HL-60 (cell line): ENCODE measurements at regions not wholly inside any gene's neighbourhood (a gene's known extent, or its start where the extent isn't known, plus 50 kb on each side); places are given as distances from the start of the nearest gene placed in this dataset.

Source experiments
- DNase-seq, 2 experiments: peaks; one replicate each; pipeline ENCODE4 v3.0.0-alpha.2; 2010 to 2020; ENCODE audit warnings: low read depth in 1 of 2, low spot score in 1 of 2
- H3K27ac ChIP-seq: fragments of 250-450 bp; sonication (Bioruptor Pico); replicated peaks from 2 replicates; pipeline ENCODE4 v1.5.1; 2020; ENCODE audit warnings: mild to moderate bottlenecking, moderate library complexity
- H3K27me3 ChIP-seq: fragments of 250-450 bp; sonication (Bioruptor Pico); 2 replicates; pipeline ENCODE4 v1.5.1; 2021; ENCODE audit warnings: mild to moderate bottlenecking, moderate library complexity; ENCODE audit not compliant: insufficient read depth, poor library complexity, severe bottlenecking
- H3K4me3 ChIP-seq: replicated peaks from 2 replicates; pipeline ENCODE4 v1.5.1; 2011; ENCODE audit warnings: mild to moderate bottlenecking, control low read depth, low read length; ENCODE audit not compliant: insufficient read depth
- GABPA ChIP-seq: IDR thresholded peaks from 2 replicates; pipeline ENCODE4 v1.6.1; 2012; ENCODE audit warnings: low read depth
- POLR2AphosphoS5 ChIP-seq: IDR thresholded peaks from 2 replicates; pipeline ENCODE4 v1.6.1; 2012; ENCODE audit warnings: low read depth
- SPI1 ChIP-seq: IDR thresholded peaks from 2 replicates; pipeline ENCODE4 v1.6.1; 2012; ENCODE audit warnings: low read depth, mild to moderate bottlenecking, borderline replicate concordance
- TF ChIP-seq, protein P1 (sequence below): IDR thresholded peaks from 2 replicates; pipeline ENCODE4 v1.6.1; 2012; ENCODE audit warnings: low read depth; ENCODE audit not compliant: insufficient replicate concordance
- TF ChIP-seq, protein P2 (sequence below): IDR thresholded peaks from one replicate; pipeline ENCODE4 v1.5.1; 2011; ENCODE audit warnings: low read length, control low read depth, inconsistent platforms; ENCODE audit not compliant: insufficient read depth

DNA sequence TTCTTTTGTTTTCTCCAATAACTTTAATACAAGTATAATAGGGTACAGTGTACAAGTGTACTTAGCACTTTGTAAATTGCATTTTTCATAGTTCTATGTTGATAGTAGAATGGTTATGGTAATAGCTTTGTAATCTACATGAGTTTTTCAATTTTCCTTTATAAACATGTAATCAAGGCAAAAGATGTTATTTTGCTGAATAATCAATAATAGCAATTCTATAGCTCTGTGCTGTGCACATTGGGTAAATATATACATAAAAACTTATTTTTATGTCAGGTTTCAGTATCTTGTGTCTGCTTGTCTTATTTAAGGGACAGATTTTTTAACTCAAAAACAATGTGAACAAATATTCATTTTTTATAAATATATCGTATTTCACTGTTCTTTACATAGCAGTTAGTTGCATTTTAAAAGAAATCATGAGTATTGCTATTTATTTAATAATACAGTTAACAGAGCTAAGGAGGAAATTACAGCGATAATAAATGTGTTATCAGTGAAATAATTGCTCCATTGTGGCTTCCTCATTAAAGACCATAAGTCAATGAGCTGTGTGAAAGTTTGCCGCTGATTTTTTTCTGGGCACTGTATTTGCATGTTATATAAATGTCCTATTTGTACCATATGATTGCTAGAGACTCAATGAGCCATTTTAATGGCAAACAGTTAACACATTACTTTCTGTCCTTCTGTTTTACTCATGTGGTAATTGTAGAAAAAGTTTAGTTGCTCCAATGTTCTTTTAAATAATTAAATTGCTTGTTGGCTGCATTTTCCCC, 214.6 kb upstream of the STAC start:
- Histone ChIP-seq H3K27me3 (no peaks in the 10 kb centered on the region), H3K27ac (no peak overlapping the region), H3K4me3 (no peak overlapping the region)
- DNase-seq, result no peak
- no peak for TF ChIP-seq SPI1
- TF ChIP-seq GABPA, result no peak
- TF ChIP-seq, protein P1, sequence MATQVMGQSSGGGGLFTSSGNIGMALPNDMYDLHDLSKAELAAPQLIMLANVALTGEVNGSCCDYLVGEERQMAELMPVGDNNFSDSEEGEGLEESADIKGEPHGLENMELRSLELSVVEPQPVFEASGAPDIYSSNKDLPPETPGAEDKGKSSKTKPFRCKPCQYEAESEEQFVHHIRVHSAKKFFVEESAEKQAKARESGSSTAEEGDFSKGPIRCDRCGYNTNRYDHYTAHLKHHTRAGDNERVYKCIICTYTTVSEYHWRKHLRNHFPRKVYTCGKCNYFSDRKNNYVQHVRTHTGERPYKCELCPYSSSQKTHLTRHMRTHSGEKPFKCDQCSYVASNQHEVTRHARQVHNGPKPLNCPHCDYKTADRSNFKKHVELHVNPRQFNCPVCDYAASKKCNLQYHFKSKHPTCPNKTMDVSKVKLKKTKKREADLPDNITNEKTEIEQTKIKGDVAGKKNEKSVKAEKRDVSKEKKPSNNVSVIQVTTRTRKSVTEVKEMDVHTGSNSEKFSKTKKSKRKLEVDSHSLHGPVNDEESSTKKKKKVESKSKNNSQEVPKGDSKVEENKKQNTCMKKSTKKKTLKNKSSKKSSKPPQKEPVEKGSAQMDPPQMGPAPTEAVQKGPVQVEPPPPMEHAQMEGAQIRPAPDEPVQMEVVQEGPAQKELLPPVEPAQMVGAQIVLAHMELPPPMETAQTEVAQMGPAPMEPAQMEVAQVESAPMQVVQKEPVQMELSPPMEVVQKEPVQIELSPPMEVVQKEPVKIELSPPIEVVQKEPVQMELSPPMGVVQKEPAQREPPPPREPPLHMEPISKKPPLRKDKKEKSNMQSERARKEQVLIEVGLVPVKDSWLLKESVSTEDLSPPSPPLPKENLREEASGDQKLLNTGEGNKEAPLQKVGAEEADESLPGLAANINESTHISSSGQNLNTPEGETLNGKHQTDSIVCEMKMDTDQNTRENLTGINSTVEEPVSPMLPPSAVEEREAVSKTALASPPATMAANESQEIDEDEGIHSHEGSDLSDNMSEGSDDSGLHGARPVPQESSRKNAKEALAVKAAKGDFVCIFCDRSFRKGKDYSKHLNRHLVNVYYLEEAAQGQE, result no peak
- TF ChIP-seq POLR2AphosphoS5, result no peak
- TF ChIP-seq, protein P2, sequence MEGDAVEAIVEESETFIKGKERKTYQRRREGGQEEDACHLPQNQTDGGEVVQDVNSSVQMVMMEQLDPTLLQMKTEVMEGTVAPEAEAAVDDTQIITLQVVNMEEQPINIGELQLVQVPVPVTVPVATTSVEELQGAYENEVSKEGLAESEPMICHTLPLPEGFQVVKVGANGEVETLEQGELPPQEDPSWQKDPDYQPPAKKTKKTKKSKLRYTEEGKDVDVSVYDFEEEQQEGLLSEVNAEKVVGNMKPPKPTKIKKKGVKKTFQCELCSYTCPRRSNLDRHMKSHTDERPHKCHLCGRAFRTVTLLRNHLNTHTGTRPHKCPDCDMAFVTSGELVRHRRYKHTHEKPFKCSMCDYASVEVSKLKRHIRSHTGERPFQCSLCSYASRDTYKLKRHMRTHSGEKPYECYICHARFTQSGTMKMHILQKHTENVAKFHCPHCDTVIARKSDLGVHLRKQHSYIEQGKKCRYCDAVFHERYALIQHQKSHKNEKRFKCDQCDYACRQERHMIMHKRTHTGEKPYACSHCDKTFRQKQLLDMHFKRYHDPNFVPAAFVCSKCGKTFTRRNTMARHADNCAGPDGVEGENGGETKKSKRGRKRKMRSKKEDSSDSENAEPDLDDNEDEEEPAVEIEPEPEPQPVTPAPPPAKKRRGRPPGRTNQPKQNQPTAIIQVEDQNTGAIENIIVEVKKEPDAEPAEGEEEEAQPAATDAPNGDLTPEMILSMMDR, result no peak

DNA sequence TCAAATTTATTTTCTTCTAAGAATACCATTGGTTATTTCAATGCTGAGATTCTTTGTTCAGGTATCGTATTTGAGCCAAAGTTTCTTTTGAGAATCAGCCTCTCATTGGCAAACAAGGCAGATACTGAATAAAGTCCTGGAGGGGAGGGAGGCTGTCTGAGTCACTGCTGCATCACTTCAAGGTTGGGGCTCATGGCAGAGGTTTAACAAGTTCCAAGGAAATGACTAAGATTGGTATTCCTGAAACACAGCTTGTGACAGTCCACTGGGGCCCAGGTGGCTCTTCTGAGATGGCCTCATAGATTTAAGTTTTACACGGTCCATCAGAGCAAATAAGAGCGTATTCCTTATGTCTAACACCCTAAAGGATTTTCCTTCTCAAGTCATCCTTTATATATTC, 213.8 kb upstream of the STAC start:
- Histone ChIP-seq H3K27ac (no peak overlapping the region), H3K27me3 (no peaks in the 10 kb centered on the region), H3K4me3 (no peak overlapping the region)
- no peak for DNase-seq
- TF ChIP-seq, protein P1, result no peak
- TF ChIP-seq, protein P2, result no peak
- TF ChIP-seq POLR2AphosphoS5 (no peak), SPI1 (no peak), GABPA (no peak)

DNA sequence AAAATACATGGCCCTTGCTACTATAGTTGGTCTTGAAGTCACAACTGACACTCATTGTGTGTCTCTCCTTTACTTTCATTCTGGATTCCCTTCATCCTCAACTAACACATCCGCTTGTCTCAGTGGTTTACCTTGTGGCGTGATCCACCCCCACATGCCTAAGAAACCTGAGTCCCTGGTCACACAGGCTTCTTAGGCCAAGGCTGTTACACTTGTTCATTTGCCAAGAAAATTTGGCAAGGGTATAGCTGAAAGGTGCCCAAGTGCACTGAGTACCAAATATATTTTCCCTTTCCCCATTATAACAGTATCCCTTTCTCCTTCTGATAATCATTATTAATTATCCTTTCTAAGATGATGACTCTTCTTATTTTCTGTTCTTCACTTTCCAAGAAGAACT, 207.6 kb upstream of the STAC start:
- H3K27me3 ChIP-seq, result no peaks in the 10 kb centered on the region
- no peak overlapping the region for H3K4me3 ChIP-seq
- no peak for TF ChIP-seq GABPA
- TF ChIP-seq, protein P2, result no peak
- no peak for TF ChIP-seq SPI1
- TF ChIP-seq, protein P1, result no peak
- no peak for TF ChIP-seq POLR2AphosphoS5
- no peak overlapping the region for H3K27ac ChIP-seq
- DNase-seq, result no peak
